LNCaP clone FGC (cell line): ENCODE measurements at regions not wholly inside any gene's neighbourhood (a gene's known extent, or its start where the extent isn't known, plus 50 kb on each side); places are given as distances from the start of the nearest gene placed in this dataset.

ENCODE experiments used
- DNase-seq: peaks from one replicate; pipeline ENCODE4 v3.0.0-alpha.2; 2011; ENCODE audit warnings: low read depth
- H3K4me3 ChIP-seq: 2 replicates; pipeline ENCODE4 v1.5.1; 2011; ENCODE audit warnings: mild to moderate bottlenecking, low read depth, low read length, control low read depth
- CTCF ChIP-seq: IDR thresholded peaks from 2 replicates; pipeline ENCODE4 v1.5.1; 2012; ENCODE audit warnings: mild to moderate bottlenecking; ENCODE audit not compliant: control insufficient read depth, insufficient read depth; ENCODE audit errors: extremely low read depth

- no peak for DNase-seq
- no peak overlapping the region for H3K4me3 ChIP-seq
- TF ChIP-seq CTCF: no peak
Measured at GRCh38 chr5:8229551-8229950, 360.6 kb downstream of the MTRR start.

- no peak for TF ChIP-seq CTCF
- H3K4me3 ChIP-seq: no peak overlapping the region
- DNase-seq: no peak
Measured at GRCh38 chr5:8230868-8231267, 361.9 kb downstream of the MTRR start.

DNA sequence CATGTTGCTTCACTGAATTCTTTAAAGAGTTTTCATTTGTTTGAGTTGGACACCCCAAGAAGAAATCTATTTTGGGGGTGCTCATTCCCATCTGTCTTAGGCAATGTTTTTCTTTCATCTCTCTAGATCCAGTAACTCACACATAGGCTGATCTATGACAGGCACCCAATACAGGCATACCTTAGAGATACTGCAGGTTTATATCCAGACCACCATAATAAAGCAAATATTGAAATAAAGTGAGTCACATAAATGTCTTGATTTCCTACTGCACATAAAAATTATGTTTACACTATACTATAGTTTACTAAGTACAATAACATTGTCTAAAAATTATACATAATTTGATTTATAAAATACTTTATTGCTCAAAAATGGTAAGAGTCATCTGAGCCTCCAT, 364.5 kb downstream of the MTRR start:
- H3K4me3 ChIP-seq: no peak overlapping the region
- DNase-seq: no peak

GRCh38 chr5:8234179-8234770, 365.3 kb downstream of the MTRR start:
- no peak overlapping the region for H3K4me3 ChIP-seq
- TF ChIP-seq CTCF: no peak
- DNase-seq: no peak

More for the DNA sequence above, 364.5 kb downstream of the MTRR start:
- no peak for TF ChIP-seq CTCF

GRCh38 chr5:8238080-8238479, 369.1 kb downstream of the MTRR start:
- H3K4me3 ChIP-seq: no peak overlapping the region
- DNase-seq: no peak
- no peak for TF ChIP-seq CTCF

DNA sequence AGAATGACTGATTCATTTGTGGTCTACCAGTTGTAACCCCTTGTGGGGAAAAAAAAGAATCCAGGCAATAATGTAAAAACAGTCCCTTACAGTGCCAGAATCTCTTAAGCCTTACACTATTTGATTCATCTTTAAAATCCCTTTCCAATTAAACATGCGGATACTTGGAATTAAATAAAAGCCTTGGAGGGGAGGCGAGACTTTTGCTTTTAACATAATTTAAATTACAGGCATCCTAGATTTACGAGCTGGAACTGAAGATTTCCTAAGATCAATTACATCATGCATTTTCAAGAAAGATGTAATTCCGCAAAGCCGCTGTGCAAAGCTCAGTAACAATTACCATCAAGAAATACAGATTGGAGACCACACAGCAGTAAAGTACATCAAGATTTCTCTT, 370.2 kb downstream of the MTRR start:
- DNase-seq: no peak
- no peak for TF ChIP-seq CTCF
- H3K4me3 ChIP-seq: no peak overlapping the region

DNA sequence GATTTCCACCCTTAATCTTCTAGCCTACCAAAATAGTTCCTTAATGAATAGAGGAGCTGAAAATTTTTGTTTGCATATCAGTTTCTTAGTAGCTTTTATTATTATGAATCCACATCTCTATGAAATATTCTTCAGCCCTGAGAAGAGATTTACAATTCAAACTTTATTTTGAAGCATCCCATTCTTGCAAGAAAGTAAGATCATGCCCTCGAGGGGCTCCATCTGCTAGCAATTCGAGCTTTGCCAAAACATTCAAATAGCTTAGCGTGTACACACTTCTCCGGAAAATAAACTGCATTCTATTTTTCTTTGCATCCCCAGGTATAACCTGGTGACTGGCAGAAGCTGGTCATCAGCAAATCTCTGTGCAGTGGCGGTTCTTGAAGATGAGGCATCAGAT, 370.7 kb downstream of the MTRR start:
- H3K4me3 ChIP-seq: no peak overlapping the region
- DNase-seq: no peak
- no peak for TF ChIP-seq CTCF
